Eye (tissue), 1 donor: ENCODE measurements at regions not wholly inside any gene's neighbourhood (a gene's known extent, or its start where the extent isn't known, plus 50 kb on each side); places are given as distances from the start of the nearest gene placed in this dataset.

ENCODE experiments used
- DNase-seq: peaks from one replicate; pipeline ENCODE4 v3.0.0-alpha.2; 2015

DNA sequence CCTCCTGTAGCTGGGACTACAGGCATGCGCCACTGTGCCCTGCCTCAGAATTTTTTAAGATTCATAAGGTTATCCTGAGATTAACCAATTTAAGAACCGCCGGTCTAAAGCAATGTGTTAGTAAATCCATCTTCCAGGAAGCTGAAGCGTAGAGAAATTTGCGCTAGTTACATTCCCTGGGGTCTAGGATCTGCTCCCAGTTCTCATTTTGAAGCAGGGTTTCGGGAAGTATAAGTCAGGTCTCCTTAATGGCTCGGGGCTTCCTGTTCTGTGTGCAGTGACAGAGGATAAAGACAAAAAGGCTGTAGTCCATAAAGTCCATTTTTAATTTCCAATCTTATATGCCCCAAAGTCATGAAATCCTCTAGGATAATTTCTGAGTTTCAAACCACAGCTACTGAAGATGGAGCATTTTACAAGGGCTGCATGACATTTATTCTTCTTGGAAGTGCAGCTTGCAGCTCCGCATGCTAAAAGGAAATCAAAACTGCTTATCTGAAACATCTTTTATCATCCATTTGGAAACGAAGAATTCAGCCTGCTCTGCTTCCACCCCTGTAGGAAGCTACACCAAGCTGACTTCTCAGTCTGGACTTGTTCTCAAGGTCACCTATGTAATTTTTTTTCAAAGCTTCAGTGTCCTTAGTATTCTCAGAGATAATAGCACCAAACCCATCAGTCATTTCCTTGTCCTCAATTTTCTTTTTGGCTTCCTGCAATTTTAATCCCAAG lies 326.1 kb downstream of the PRL start:
- no peak for DNase-seq

DNA sequence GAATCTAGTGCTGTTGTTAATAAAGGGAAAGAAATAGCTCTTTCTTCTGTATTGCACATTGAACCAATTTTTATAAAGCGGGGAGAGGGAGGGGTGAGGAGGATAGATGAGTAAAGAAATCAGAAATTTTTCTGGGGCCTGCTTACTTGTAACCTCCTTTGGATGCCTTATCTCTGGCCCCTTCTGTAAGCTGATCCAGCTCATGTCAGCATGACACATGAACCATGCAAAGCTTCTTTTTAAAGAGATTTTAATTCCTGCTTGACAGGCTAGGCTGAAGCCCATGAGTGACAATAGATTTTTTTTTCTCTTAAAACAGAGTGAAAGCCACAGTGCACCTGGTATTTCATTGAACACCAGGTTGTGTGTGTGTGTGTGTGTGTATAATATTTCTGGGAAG lies 325.3 kb downstream of the PRL start:
- no peak for DNase-seq

DNA sequence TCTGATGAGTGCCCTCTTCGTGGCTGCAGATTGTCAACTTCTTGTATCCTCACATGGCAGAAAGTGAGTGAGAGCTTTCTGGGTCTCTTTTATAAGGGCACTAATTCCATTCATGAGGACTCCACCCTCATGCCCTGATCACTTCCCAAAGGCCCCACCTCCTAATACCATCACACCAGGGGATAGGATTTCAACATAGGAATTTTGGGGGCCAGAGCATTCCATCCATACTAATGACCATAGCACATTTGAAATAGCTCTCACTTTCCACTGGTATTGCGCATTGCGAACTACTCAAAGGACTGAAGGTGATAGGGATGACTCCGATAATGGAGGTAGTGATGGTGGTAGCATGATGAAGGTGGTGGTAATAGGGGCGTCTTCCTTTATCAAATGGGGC lies 324.3 kb downstream of the PRL start:
- DNase-seq, result no peak

DNA sequence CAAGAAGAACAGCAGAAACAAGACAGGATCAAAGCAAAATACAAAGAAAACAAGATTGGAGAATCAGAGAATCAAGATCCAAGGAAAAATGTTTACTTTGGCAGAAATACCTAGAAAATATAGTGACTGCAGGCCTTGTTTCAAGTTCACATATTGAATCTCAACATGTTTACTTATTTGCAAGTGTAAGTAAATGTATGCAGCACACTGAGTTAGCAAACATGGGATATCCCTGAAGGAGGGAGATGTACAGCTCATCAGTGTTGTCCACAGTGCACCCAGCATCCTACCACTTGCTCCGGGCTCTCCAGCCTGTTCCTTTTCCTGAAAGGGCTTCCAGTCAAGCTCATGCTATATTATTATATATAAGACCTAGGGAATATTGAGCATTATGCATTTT lies 319.5 kb downstream of the PRL start:
- DNase-seq, result no peak

DNA sequence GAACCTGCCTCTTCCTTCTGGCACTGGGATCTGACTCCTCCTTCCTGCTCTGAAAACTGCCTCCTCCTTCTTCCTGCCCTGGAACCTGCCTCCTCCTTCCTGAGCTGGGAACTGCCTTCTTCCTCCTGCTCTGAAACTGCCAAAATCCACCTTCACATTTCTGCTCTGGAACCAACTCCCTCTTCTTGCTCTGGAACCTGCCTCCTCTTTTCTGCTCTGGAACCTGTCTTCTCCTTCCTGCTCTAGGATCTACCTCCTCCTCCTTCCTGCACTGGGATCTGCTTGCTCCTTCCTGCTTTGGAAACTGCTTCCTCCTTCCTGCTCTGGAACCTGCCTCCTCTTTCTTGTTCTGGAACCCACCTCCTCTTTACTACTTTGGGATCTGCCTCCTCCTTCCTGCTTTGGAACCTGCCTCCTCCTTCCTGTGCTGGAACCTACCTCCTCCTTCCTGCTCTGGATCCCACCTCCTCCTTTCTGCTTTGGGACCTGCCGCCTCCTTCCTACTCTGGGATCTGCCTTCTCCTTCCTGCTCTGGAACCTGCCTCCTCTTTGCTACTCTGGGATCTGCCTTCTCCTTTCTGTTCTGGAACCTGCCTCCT lies 315.5 kb downstream of the PRL start:
- no peak for DNase-seq

DNA sequence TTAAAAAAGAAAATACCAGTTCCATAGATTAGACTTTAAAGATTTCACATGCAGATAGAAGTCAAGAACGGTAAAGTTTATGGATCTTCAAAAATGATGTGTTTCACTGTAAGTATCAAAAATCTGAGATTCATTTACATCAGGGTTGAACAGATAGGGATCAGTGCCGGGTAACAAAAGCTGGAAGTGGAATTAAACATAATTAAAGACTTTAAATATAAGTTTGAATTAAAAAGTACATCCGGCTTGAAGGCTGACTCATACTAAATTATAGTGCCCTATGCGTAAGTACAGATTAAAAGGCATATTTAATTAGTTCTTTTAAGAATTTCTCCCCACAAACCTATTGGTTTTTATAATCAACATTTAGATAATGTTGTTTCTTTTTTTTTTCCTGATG lies 312.7 kb downstream of the PRL start:
- DNase-seq, result no peak

DNA sequence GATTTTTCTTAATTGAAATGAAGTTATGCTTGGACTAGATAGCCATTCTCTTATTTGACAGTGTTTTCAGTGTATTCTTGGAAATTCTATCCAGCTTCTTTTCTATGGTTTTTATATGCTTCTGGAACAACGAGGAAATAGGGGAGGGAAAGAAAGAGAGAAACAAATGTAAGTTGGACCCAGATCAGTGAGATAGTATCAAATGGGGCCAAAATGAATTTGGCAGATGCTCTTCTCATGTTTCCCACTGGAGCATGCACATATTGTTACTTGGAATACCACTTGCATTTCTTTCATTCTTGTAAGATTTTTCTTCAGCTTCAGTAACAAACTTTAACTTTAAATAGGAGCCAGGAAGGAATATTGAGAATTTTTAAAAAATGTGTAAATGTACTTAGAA lies 312.3 kb downstream of the PRL start:
- DNase-seq, result no peak

DNA sequence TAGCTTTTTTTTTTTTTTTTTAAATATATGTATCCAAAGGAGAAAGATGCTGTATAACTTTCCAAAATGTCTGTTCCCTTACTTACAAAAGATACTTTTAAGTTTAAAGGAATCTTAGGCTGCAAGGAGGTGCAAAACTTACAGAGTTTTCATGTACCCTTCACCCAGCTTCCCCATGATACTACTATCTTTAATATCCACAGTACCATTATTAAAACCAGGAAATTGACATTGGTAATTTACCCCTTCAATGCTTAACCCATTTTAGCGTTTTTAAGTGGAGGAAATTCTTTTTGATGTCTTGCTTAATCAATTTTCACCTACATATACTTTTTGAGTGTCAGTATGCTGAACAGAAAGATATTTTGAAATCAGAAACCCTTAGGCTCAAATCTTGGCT lies 310.9 kb downstream of the PRL start:
- no peak for DNase-seq

DNA sequence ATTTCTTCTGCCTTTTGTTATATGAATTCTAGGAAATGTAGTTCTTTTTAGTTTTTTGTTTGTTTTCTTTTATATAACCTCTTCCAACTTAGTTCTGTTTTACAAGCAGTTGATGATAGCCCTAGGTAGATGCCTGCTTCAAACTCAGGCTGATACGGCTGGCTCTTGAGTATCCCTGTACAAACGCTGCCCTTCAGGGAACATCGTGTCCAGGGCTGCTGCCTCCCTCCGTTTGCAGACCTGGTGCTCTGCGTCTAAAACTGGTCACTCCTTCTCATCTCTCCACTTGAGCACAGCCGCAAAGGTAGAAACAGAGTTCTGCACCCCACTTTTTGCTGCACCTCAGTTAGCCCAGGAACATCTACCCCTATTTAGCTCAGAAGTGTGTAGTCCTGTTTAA lies 310.1 kb downstream of the PRL start:
- no peak for DNase-seq

DNA sequence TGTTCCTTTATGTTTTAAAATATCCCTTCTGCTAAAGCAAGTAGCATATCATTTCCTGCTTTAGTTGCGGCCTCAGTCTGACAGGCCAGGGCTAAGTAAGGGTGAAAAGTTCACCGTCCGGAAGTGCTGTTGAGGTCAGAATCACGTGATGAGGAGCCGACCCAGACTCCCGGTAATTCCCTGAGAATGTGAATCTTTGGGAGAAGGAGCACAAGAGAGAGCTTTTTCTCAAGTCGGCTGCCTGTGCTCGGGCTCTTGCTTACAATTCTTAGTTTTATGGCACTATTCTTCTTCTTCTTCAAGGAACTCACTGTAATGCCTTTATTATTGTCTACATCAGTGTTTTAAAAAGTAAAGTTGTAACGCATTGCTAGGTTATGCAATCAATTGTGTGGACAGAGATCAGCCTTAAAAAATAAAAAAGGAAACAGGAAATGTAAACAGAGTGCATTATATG lies 309.3 kb downstream of the PRL start:
- DNase-seq, result peak; percentile 94

DNA sequence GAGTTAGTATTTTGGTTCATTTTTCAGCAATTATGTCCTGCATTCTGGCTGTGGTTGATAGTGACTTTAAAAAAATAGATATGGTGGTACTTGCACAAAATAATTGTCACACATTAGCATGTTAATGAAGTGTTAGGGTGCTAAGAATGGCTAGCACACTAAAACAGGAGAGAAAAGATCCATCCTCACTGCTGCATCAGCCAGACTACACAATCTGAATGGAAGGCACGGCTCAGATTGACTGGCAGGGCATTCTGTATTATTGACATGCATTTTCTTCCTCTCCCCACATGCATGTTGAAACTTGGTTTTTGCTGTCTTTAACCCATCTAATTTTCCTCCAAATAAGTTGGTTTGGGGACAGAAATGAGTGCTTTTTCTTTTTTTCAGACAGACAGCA lies 306.3 kb downstream of the PRL start:
- no peak for DNase-seq

DNA sequence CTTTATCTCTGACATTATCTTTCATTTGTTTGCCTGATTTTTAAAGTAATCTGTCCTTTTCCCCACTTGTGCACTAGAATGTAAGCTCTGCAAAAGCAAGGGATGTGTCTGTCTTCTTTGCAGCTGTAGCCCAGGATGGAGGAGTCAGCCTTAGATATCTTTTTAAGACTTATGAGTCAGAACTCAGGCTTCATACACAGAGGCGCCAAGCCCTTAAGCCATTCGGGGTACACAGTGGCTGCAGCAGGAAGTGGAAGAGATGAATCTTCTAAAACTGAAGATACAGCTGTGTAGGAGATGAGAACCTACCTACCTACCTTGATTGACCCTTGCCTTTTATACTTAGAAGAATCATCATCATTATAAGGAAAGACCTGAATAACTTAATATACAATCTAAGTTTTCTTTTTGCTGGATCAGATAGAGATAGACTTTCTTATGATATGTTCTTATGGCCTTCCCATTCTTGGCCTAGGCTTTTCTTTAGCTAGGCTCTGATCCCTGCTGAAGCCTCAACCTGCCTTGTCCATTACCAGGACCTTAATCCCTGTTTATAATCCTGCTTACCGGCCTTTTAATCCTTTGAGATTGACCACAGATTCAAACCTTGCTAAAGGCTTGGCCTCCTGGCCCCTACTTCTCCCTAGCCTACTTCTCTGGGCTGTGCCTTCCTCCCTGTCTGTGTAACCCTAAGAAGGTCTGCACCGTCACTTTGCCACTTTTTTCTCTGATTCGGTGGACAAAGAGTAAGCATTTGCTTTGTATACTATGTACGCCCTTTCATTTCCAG lies 304.5 kb downstream of the PRL start:
- DNase-seq, result no peak

DNA sequence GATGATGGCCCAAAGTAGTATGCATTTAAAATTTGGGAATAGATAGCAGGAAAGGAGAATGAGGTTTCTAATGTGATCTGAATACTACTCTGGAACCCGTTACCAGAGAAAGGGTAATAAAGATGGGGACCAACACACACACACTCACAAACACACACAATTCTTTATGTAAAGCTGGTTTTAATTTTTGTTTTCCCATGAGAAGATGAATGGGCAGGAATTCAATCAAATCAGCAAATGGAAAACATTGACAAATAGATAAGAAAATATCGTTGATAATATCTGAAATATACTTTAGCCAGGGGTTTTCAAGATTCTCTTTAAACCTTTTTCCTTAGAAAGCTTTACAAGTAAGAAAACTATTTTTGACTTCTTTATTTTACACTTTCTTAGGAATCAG lies 303.0 kb downstream of the PRL start:
- DNase-seq, result no peak

DNA sequence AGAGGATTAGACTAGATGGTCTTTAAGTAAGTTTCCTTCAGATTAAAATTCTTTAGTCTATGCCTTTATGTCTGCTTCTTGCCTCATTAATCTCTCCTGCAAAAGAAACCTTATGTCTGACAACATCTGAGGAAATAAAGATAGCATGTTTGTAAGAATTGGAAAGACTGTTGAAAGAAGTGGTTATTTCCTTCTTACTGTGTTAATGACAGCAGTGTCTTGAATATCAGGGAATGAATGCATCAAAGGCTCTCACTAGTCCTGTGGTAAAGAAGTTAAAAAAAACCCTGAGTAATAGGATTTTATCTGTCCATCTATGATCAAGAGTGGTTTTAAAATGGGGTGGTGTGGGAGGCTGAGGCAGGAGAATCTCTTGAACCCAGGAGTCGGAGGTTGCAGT lies 302.0 kb downstream of the PRL start:
- no peak for DNase-seq

DNA sequence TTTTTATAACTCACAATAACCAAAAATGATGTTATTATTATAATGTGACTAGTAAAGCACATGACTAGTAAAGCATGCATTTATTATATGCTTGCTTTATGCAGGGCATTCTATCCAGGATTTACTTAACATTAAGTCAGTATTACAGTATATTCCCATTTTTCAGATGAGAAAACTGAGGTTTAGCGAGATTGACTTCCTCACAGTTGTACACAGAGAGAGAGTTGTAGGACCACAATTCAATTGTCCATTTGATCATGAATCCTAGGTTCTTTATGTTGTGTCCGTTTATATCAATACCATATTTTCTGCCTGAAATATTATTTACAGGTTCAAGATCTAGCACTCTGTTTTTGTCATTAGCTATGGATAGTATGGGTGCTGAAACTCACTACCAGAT lies 301.5 kb downstream of the PRL start:
- no peak for DNase-seq

DNA sequence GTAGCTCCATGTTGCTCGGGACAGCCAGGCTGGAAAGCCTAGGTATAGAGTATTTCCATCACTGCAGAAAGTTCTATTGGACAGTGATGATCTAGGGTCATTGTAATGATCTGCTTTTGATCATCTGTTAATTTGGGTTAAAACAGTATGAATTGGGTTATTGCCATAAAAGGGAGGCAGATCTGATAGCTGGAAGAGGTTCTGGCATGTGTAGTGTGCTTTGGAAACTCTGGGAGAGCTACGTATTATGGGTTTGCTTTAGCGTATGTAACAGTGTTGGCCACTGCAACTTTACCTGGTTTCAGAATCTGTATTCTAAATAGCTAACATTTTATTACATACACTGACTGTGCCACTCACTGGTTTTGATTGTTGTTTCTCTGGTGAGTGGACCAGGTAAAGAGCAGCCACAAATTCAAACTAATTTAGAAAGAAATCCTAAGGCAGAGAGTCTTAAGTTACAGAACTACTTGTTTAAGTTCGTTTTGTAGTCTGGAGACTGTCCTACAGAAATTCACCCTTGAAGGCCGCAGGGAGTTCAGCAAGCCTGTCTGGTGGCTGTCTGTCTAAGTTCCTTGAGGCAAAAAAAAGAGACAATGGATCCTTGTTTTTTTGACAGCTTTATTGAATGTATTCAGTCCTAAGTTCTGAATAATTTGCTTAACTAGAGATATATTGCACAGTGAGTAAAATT lies 300.3 kb downstream of the PRL start:
- peak; percentile 55 for DNase-seq

DNA sequence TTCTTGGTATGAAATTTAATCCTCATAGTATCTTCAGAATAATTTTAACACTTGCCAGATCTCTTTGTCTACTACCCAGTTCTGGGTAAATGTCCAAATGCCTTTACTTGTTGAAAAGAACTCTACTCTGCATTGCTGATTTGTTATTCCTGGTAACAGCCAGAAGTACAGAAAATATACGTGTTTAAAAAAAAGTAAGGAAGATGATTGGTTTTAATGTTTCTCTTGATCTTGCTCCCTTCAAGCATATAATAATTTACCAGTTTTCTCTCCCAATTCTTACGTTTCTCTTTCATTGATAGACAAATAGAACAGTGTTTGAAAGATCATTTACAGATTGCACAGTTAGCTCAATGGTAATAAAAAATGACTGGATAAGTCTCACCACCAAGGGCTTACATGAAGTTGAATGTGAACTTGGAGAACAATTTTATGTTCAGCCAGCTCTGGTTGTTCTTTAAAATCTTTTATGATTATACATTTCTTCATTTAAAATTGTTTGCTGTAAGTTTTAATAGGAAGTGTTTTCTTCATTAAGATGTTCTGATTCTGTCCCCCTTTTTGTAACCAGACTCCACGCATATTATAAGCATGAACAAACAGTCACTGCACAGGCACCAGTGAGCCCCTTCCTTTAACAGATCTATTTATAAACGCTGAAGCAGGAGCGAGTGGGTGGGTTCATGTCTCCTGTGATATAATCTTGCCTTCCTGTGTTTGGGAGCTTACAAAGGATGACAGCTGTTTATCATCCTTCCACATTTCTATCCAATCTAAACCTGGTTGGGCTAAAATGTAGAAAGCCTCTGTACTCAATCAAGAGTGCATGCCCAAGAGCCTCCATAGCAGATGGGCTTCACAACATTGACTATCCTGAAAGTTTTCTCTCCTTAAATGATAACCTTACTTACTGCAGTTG lies 299.5 kb downstream of the PRL start:
- DNase-seq, result peak; percentile 58

DNA sequence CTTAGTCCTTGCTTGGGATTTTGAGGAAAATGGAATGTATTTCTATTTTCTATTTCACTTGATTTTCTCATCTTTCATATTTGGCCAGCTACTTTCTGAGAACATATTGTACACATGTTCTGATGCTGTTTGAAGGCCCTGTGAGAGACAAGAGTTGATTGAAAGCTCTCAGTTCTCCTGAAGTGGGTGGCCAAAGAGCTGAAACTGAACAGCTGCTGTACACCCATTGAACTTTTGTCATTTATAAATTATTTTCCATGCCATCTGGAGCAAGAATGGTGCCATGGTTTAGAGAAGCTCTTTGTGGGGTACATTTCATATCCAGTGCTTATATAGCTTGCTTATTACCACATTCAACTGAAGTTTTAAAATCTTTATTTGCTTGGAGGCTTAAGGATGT lies 298.3 kb downstream of the PRL start:
- peak; percentile 48 for DNase-seq

DNA sequence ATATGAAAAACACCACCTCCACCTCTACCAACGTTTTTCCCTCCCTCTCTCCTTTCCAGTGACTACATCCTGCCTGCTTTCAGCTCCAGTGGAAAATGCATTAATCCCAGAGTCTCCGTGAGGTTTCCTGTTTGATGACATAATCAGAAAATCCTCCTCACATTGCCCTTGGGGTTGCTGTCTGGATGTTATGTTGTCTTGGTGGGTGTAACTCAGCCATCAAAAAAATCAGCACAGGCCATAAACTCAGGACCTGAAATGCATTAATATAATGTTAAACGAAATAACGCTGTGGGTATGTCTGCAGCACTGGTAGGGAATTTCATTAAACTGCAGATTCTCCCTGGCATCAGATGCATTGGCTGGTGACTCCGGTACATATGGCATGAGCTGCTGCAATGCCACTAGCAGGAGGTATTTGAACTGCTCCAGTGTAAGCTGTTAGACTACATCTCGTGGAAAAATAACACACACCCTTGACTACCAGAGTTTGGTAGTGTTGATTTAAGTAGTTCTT lies 297.8 kb downstream of the PRL start:
- peak; percentile 76 for DNase-seq

DNA sequence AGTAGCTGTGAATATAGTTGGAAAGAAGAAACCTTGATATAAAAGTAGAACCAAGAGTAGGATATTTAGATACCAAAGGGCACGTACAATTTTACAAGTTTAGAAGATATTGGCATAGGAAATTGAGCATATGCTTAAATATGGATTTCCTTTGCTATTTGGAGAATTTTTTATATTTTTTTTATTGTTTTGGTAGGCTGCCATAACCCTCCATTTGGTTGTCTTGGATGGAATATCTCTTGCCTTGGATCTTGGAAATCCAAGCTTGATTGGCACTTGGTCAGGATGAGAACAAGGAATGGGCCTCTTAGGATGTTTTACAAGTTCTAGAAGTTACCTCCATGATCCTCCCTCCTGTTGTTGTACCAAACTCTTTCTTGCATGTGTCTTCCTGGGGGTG lies 297.1 kb downstream of the PRL start:
- no peak for DNase-seq

DNA sequence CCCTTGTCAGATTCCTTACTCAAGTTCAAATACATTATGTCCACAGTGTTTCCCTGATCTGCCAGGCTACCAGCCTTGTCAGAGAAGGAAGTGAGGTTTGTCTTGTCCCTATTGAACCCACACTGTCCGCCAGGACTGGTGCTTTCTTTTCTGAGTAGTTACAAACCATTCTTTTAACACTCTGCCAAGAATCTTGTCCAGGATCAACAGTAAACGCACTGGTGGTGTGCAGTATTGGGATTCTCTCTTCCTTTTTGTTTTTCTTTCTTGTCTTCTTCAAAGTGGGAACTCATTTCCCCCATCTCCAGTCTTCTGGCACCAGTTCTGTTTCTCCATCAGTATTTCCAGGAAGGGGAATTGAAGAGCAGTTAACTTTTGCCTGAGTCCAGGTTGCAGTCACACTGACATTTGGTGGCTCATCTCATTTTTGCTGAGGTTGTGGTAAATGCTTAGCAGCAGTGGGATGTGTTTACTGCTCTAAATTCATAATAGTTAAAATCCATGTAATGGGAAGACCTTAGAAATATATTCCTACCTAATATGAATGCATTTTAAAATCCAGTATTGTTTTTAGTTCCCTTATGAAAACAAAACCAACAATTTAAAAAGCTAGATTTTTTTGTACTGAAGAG lies 295.3 kb downstream of the PRL start:
- DNase-seq, result peak; percentile 35

DNA sequence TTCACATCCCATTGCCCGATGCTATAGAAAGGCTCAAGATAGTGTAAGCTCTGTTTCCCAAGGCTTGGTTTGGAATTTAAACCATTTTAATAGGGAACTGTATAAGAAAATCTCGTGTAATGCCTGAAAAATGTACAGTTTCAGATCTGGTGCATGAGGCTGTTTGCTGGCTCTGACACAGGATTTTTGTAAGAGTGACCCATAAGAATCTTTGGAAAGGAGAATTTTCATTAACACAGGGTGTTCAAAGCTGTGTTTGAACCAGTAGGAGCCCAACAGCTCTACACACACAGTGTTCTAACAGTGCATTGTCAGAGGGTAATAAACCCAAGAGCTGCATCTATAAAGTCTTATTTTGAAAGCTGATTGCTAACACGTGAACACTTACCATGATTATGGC lies 293.5 kb downstream of the PRL start:
- peak; percentile 39 for DNase-seq
